Hepatocyte (in vitro differentiated cells): ENCODE measurements at regions not wholly inside any gene's neighbourhood (a gene's known extent, or its start where the extent isn't known, plus 50 kb on each side); places are given as distances from the start of the nearest gene placed in this dataset.
A peak's percentile ranks its signal among the peaks of the same experiment; 100 is the strongest.
"Not testable (repeated sequence)": the region's sequence is repeated elsewhere in the genome, so short reads cannot be mapped to it uniquely, and the experiment has no call there.

ENCODE experiments used
- DNase-seq: peaks from one replicate; pipeline ENCODE4 v3.0.0-alpha.2; 2016; ENCODE audit warnings: low spot score
- H2AFZ ChIP-seq: fragments of 200-600 bp; sonication (generic); 2 replicates; pipeline ENCODE4 v1.6.0; 2016; ENCODE audit warnings: antibody characterized with exemption, mild to moderate bottlenecking
- H3K27ac ChIP-seq: fragments of 200-600 bp; sonication (generic); 2 replicates; pipeline ENCODE4 v1.5.1; 2016; ENCODE audit warnings: mild to moderate bottlenecking
- H3K27me3 ChIP-seq: fragments of 200-600 bp; sonication (generic); 2 replicates; pipeline ENCODE4 v1.6.1; 2016
- H3K36me3 ChIP-seq: fragments of 200-600 bp; sonication (generic); replicated peaks from 2 replicates; pipeline ENCODE4 v1.5.1; 2016; ENCODE audit warnings: low read depth; ENCODE audit not compliant: insufficient read depth
- H3K4me1 ChIP-seq: fragments of 200-600 bp; sonication (generic); 2 replicates; pipeline ENCODE4 v1.5.1; 2016; ENCODE audit warnings: mild to moderate bottlenecking, moderate library complexity; ENCODE audit not compliant: insufficient read depth
- H3K4me2 ChIP-seq: fragments of 200-600 bp; sonication (generic); 2 replicates; pipeline ENCODE4 v1.6.0; 2016
- H3K4me3 ChIP-seq: fragments of 200-600 bp; sonication (generic); 2 replicates; pipeline ENCODE4 v1.5.1; 2016; ENCODE audit warnings: mild to moderate bottlenecking
- H3K79me2 ChIP-seq: fragments of 200-600 bp; sonication (generic); 2 replicates; pipeline ENCODE4 v1.6.0; 2017; ENCODE audit warnings: mild to moderate bottlenecking
- H3K9me2 ChIP-seq: fragments of 200-600 bp; sonication (generic); replicated peaks from 2 replicates; pipeline ENCODE4 v1.6.0; 2017; ENCODE audit warnings: mild to moderate bottlenecking; ENCODE audit not compliant: insufficient read depth
- H3K9me3 ChIP-seq: fragments of 200-600 bp; sonication (generic); 2 replicates; pipeline ENCODE4 v1.5.1; 2016; ENCODE audit warnings: low read depth, mild to moderate bottlenecking
- H4K20me1 ChIP-seq: fragments of 200-600 bp; sonication (generic); 2 replicates; pipeline ENCODE4 v1.6.0; 2016; ENCODE audit warnings: mild to moderate bottlenecking; ENCODE audit not compliant: insufficient read depth, poor library complexity, severe bottlenecking
- CTCF ChIP-seq: fragments of 200-600 bp; sonication (generic); IDR thresholded peaks from 2 replicates; pipeline ENCODE4 v1.5.1; 2016; ENCODE audit warnings: antibody characterized with exemption, mild to moderate bottlenecking; ENCODE audit not compliant: poor library complexity
- EZH2 ChIP-seq: fragments of 200-600 bp; sonication (generic); IDR thresholded peaks from 2 replicates; pipeline ENCODE4 v1.6.1; 2016; ENCODE audit warnings: antibody characterized with exemption, mild to moderate bottlenecking, borderline replicate concordance
- EZH2phosphoT487 ChIP-seq: fragments of 200-600 bp; sonication (generic); IDR thresholded peaks from one replicate; pipeline ENCODE4 v1.6.1; 2018; ENCODE audit warnings: antibody characterized with exemption, mild to moderate bottlenecking, low read depth, moderate library complexity; ENCODE audit not compliant: unreplicated experiment, severe bottlenecking
- WGBS: methylation state at CpG from one replicate; pipeline ENCODE4 v1.1.6; 2016; ENCODE audit warnings: low lambda C conversion rate; ENCODE audit errors: missing lambda C conversion rate; 5-methylcytosine and 5-hydroxymethylcytosine counted together

GRCh38 chr21:14027235-14027869 lies 183.4 kb downstream of the LIPI start:
- peak overlapping the region; percentile 86 for H3K4me2 ChIP-seq
- H3K79me2 ChIP-seq: not testable (repeated sequence)

GRCh38 chr21:14020108-14020507 lies 190.6 kb downstream of the LIPI start:
- H3K4me3 ChIP-seq, H2AFZ ChIP-seq, H3K79me2 ChIP-seq, H3K9me3 ChIP-seq, H3K36me3 ChIP-seq, H3K27ac ChIP-seq, H3K4me1 ChIP-seq, H3K27me3 ChIP-seq, H3K4me2 ChIP-seq, H3K9me2 ChIP-seq, DNase-seq, H4K20me1 ChIP-seq: not testable (repeated sequence)
- 45% methylated on average over 2 of the region's 2 CpGs for WGBS

More at GRCh38 chr21:14027235-14027869, 183.4 kb downstream of the LIPI start:
- not testable (repeated sequence) for H4K20me1 ChIP-seq, H3K9me3 ChIP-seq, H3K27ac ChIP-seq, H3K36me3 ChIP-seq, H3K4me1 ChIP-seq, H3K9me2 ChIP-seq, H3K27me3 ChIP-seq
- WGBS: under 1% methylated on average over 29 of the region's 37 CpGs
- peak; percentile 92 for DNase-seq
- Histone ChIP-seq H3K4me3 (peak overlapping the region; percentile 33), H2AFZ (peak overlapping the region; percentile 80)

DNA sequence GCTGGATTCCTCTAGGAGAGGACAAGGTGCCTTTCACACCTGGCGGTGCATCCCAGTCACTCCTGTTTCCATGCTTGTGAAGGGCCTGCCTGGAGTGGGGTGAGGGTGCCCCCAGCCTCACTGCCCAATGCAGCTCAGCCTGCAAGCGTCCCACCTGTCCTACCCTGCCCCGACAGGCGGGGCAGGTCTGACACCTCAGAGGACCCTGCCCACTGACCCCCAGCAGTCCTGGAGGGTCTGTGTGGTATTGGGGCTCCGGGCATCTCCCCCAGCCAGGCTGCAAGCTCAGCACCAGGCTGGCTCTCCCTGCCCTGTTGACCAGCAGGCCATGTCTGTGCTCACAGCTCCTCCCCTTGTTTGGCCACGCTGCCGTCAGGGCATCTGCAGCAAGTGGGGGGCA lies 194.9 kb downstream of the LIPI start:
- 92% methylated on average over 6 of the region's 7 CpGs for WGBS
- H3K36me3 ChIP-seq, H3K79me2 ChIP-seq, H3K4me3 ChIP-seq, DNase-seq, H3K4me2 ChIP-seq, H3K27ac ChIP-seq, H3K9me3 ChIP-seq, H3K4me1 ChIP-seq, H2AFZ ChIP-seq, H4K20me1 ChIP-seq, H3K27me3 ChIP-seq, H3K9me2 ChIP-seq: not testable (repeated sequence)

DNA sequence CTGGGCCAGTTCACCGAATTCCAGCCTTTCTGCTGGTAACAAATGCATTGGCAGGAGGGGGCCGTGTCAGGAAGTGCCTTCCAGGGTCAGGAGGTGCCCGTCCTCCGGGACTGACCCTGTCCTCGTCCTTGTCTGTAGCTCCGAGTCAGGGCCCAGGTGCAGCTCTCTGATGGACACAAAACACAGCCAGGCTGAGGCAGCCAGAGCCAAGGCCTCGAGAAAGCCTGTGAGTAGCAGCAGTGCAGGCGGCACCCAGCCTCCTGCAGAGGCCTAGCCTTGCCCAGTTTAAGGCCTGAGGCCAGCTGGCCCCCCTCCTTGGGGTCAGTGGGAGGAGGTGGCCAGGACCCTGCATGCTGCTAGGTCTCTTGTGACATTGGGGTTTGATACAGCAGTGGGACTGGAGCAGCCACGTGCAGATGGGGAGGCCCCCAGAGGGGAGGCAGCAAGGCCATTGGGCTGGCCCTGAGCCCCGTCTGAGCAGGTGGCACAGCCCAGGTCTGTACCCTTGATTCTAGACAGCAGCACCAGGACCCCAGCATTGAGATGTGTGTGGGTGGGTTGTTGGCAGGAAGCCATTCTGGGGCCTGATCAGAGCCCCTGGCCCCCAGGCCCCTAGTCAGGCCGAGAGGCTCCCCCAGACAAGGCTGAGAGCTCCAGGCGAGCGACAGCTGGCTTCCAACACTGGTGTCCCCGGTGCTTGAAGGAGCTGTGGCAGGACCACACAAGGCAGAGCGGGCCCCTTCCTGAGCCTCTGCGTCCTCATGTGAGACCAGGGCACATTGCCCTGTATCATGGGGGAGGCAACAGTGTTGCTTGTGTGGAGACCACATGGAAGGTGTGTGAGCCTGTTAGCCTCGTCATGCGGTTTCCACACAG lies 196.9 kb downstream of the LIPI start:
- not testable (repeated sequence) for H3K4me2 ChIP-seq, DNase-seq

DNA sequence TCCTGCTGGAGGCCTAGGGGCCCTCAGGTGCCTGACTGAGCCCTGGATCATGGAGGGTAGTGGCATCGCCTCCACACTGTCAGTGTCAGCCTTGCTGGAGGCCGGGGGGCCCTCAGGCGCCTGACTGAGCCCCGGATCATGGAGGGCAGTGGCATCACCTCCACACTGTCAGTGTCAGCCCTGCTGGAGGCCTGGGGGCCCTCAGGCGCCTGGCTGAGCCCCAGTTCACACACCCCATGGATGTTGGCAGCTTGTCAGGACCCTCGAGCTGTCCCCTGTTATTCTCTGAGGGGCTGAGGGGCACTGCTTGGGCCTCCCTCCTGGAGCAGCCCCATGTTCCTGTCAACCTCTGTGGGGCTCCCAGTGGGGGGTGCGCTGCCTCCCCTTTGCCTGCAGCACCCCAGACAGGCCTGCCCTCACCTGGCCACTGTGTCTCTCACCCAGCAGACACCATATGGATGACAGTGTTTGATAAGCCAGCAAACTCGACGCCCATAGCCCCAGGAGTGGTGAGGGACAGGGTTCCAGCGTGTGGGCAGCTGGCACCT lies 197.6 kb downstream of the LIPI start:
- H3K27me3 ChIP-seq: no peaks in the 10 kb centered on the region
- no peaks in the 10 kb centered on the region for H3K9me2 ChIP-seq
- DNase-seq: no peak
- H3K4me3 ChIP-seq: no peak overlapping the region
- H3K27ac ChIP-seq: no peak overlapping the region
- TF ChIP-seq EZH2phosphoT487: no peak
- no peak for TF ChIP-seq EZH2
- TF ChIP-seq CTCF: no peak
- H3K4me2 ChIP-seq: no peak overlapping the region
- H3K9me3 ChIP-seq: no peaks in the 10 kb centered on the region
- H3K79me2 ChIP-seq: no peaks in the 10 kb centered on the region
- H2AFZ ChIP-seq: no peak overlapping the region
- 80% methylated on average over 9 of the region's 10 CpGs for WGBS
- H4K20me1 ChIP-seq: no peaks in the 10 kb centered on the region
- no peaks in the 10 kb centered on the region for H3K4me1 ChIP-seq
- H3K36me3 ChIP-seq: no peaks in the 10 kb centered on the region

More for the DNA sequence above, 196.9 kb downstream of the LIPI start:
- WGBS: 81% methylated on average over 16 of the region's 18 CpGs
- not testable (repeated sequence) for H3K9me3 ChIP-seq, H3K79me2 ChIP-seq, H3K27ac ChIP-seq, H3K4me3 ChIP-seq, H3K27me3 ChIP-seq, H3K9me2 ChIP-seq, H3K36me3 ChIP-seq, H3K4me1 ChIP-seq, H4K20me1 ChIP-seq, H2AFZ ChIP-seq
